ENCODE measurements at regions not wholly inside any gene's neighbourhood (a gene's known extent, or its start where the extent isn't known, plus 50 kb on each side); places are given as distances from the start of the nearest gene placed in this dataset.

GRCh38 chr6:98203170-98203806 lies 631.1 kb upstream of the POU3F2 start:
- no peak for DNase-seq

- no peak for DNase-seq
Observed at GRCh38 chr6:98212468-98212867, 621.9 kb upstream of the POU3F2 start.

DNA sequence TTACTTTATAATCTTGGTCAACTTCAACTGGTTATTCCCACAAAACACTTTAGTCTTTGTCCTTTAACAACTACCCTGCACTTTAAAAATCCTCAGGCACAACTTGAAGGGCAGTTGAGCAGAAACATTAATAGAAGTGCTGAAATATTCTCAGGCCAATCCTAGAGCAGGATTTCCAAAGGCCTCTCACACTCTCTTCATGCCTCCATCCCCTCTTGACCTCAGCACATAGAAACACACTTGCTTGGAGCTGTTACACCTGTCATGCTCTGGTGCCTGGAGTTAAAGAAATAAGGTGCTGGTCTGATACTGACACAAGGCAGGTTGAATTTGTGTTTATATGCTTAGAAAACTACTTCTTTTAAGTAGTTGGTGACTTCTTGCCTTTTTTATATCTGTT lies 618.8 kb upstream of the POU3F2 start:
- DNase-seq, result no peak

DNA sequence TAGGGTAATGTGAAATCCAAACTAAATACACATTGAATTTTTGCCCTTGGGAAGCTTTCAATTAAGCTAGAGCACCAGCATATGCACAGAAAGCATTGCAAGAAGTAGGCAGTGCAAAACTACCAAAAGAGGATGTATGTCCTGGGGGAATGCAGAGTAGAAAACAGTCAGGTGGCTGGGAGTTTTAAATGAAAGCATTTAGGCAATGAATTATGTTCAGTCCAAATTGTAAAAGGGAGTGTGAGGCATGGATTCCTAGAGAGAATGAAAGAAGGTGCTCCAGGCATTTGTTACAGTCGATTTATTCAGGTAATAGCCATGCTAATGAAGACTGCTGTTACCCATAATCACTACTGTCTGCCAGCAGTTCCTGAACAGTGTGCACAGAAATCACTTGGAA lies 604.1 kb upstream of the POU3F2 start:
- no peak for DNase-seq

DNA sequence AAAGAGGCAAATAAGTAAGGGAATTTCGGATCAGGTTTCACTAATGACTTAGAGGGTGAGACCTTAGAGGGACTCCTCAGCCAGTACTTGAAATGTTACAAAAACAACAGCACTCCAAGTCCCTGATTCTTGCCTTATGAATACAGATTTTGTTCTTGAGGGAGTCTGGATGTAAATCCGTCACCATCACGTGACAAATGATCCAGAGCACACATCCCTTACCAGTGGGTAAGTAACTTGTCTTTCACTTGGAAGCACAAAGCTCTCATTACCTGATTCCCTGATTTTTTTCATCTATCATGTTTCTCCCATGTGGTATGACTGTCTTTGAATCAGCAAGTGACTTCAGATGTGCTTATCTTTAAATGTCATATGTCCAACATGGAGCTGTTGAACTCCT lies 595.3 kb upstream of the POU3F2 start:
- DNase-seq, result no peak

- no peak for DNase-seq
Observed at GRCh38 chr6:98241630-98242029, 592.7 kb upstream of the POU3F2 start.

GRCh38 chr6:98254624-98255023 lies 579.8 kb upstream of the POU3F2 start:
- DNase-seq, result no peak

DNA sequence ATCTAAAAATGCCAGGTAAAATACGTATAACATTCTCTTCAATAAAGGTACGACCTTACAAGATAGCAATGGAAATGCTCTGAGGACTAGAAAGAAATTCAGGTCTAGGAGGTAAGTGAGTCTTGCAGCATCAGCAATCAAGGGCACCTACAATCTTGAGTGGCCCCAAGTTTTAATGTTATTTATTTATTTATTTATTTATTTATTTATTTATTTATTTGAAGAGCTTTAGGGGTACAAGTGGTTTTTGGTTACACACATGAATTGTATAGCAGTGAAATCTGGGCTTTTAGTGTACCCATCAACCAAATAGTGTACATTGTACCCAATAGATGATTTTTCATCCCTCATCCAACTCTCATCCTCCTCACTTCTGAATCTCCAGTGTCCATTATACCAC lies 574.0 kb upstream of the POU3F2 start:
- DNase-seq, result no peak

GRCh38 chr6:98272060-98272459 lies 562.3 kb upstream of the POU3F2 start:
- DNase-seq, result no peak

- no peak for DNase-seq
Observed at GRCh38 chr6:98274691-98275090, 559.7 kb upstream of the POU3F2 start.

- DNase-seq, result no peak
Observed at GRCh38 chr6:98280492-98280891, 553.9 kb upstream of the POU3F2 start.

GRCh38 chr6:98286620-98287019 lies 547.8 kb upstream of the POU3F2 start:
- no peak for DNase-seq

- no peak for DNase-seq
Observed at GRCh38 chr6:98287876-98288275, 546.5 kb upstream of the POU3F2 start.

DNA sequence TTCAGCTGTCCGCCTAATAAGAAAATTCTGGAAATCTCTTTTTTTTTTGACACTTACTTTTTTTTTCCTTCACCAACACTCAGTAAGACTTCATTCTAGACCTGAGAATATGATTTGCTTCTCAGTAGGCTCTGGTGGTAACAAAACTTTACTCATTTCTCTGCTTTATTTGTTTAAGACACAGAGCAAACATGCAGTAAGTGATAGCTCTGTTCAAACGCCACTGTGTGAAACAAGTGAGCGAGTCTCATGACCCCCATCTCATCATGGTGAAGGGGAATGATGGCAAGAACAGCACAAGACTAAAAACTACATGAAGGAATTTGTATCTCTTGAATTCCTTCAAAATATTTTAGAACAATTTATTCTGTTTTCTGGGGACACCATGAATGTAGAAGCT lies 541.6 kb upstream of the POU3F2 start:
- DNase-seq, result peak; percentile 9

- no peak for DNase-seq
Observed at GRCh38 chr6:98295515-98296175, 538.7 kb upstream of the POU3F2 start.

DNA sequence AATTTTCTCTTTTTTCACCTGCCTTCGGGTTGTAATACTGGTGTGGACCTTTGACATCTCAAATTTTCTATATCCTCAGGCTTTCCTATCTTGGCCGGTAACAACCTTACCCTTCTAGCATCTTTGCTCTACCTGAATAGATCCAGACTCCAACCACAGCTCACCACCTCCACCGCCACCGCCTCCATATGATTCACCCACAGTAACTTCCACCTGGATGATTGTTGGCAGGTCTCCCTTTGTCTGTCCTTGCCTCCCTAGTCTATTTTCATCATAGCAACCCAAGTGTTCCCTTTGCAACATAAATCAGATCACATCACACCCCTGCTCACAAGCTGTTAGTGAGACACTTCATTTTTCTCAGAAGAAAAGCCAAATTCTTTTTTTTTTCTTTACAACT lies 525.8 kb upstream of the POU3F2 start:
- no peak for DNase-seq

- no peak for DNase-seq
Observed at GRCh38 chr6:98310443-98310842, 523.9 kb upstream of the POU3F2 start.

DNA sequence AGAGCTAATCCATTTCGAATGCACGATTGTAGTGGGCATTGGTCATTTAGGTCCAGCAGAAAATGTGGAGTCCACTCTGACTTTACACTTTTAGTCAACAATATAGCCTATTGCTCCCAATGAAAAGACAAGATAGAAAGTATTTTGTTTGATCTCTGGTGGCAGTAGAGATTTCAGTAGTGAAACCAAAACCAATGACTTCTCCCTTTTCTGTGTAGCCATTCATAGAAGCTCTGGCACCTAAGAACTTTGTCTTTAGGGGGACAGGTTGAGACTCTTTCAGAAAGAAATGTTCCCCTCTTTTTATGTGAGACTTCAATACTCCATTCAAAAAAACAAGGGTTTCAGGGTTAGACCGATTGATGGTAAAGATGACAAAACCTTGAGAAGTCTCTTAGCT lies 510.8 kb upstream of the POU3F2 start:
- no peak for DNase-seq

GRCh38 chr6:98324446-98324845 lies 509.9 kb upstream of the POU3F2 start:
- no peak for DNase-seq

GRCh38 chr6:98325366-98325765 lies 509.0 kb upstream of the POU3F2 start:
- DNase-seq, result no peak

GRCh38 chr6:98333273-98333672 lies 501.1 kb upstream of the POU3F2 start:
- no peak for DNase-seq

- DNase-seq, result peak; percentile 52
Observed at GRCh38 chr6:98335594-98335993, 498.8 kb upstream of the POU3F2 start.

- no peak for DNase-seq
Observed at GRCh38 chr6:98339506-98339905, 494.9 kb upstream of the POU3F2 start.

DNA sequence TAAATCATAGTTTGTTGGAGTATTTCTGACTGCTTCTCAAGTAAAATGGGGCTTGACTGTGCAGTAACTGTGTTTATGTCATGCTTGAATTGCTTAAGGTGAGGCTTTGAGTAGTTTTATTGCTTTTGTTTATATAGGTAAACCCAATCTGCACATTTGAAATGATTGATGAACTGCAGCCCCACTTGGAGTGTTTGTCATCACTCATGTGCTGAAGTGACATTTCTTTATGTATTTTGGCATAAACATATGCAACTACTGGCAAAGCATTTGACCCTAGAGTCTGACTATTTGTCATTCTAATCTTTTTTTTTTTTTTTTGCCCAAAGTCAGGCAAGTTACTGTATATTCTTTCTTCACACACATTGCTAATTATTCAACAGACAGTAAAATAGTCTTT lies 491.4 kb upstream of the POU3F2 start:
- no peak for DNase-seq

- DNase-seq, result no peak
Observed at GRCh38 chr6:98343797-98344196, 490.6 kb upstream of the POU3F2 start.
